ENCODE measurements at regions not wholly inside any gene's neighbourhood (a gene's known extent, or its start where the extent isn't known, plus 50 kb on each side); places are given as distances from the start of the nearest gene placed in this dataset.
A peak's percentile ranks its signal among the peaks of the same experiment; 100 is the strongest.

GRCh38 chr19:34104096-34104495 lies 68.2 kb upstream of the LSM14A start:
- Mint-ChIP-seq H3K9me3 (no peaks in the 10 kb centered on the region), H3K36me3 (no peaks in the 10 kb centered on the region), H3K4me3 (no peak overlapping the region), H3K27ac (no peak overlapping the region), H3K4me1 (no peaks in the 10 kb centered on the region), H3K27me3 (peaks cover 30% of the 10 kb centered on the region)
- Histone ChIP-seq H3K4me3 (ENCODE audit: low read depth, low read length) (no peak overlapping the region), H3K27ac (ENCODE audit: insufficient read depth, low read length, poor library complexity, severe bottlenecking) (no peak overlapping the region), H3K4me1 (ENCODE audit: control insufficient read depth, insufficient read depth, low read length, poor library complexity, severe bottlenecking) (no peaks in the 10 kb centered on the region), H3K27me3 (ENCODE audit: control insufficient read depth, insufficient read depth, low read length) (peaks cover 4% of the 10 kb centered on the region), H3K36me3 (ENCODE audit: control insufficient read depth, insufficient read depth, low read length) (no peaks in the 10 kb centered on the region), H3K9me3 (ENCODE audit: control insufficient read depth in 2 of 2, low read length in 2 of 2) (no peaks in the 10 kb centered on the region)
- ATAC-seq (ENCODE audit: low read depth in 2 of 2) (no peak), DNase-seq (no peak)

GRCh38 chr19:34104557-34104956 lies 67.7 kb upstream of the LSM14A start:
- peaks cover under 1% of the 10 kb centered on the region for H3K27me3 ChIP-seq (ENCODE audit: control insufficient read depth, insufficient read depth, low read length)
- Mint-ChIP-seq H3K4me3 (no peak overlapping the region), H3K36me3 (no peaks in the 10 kb centered on the region), H3K4me1 (peaks cover 0 to under 1% (median 0%) of the 10 kb centered on the region in 4 donors), H3K27me3 (peaks cover 25% of the 10 kb centered on the region), H3K9me3 (no peaks in the 10 kb centered on the region), H3K27ac (no peak overlapping the region)
- ATAC-seq (ENCODE audit: low read depth in 2 of 2) (no peak), DNase-seq (no peak)
- H3K4me3 ChIP-seq (ENCODE audit: low read depth, low read length), result no peak overlapping the region
- H3K9me3 ChIP-seq (ENCODE audit: control insufficient read depth in 2 of 2, low read length in 2 of 2), result no peaks in the 10 kb centered on the region
- no peaks in the 10 kb centered on the region for H3K4me1 ChIP-seq (ENCODE audit: control insufficient read depth, insufficient read depth, low read length, poor library complexity, severe bottlenecking)
- no peaks in the 10 kb centered on the region for H3K36me3 ChIP-seq (ENCODE audit: control insufficient read depth, insufficient read depth, low read length)
- no peak overlapping the region for H3K27ac ChIP-seq (ENCODE audit: insufficient read depth, low read length, poor library complexity, severe bottlenecking)

GRCh38 chr19:34109596-34109995 lies 62.7 kb upstream of the LSM14A start:
- Mint-ChIP-seq H3K4me1 (peaks cover 0 to 4% (median 0%) of the 10 kb centered on the region in 4 donors), H3K27ac (no peak overlapping the region), H3K9me3 (no peaks in the 10 kb centered on the region), H3K27me3 (peaks cover 13% of the 10 kb centered on the region), H3K4me3 (no peak overlapping the region), H3K36me3 (no peaks in the 10 kb centered on the region)
- Histone ChIP-seq H3K27me3 (ENCODE audit: control insufficient read depth, insufficient read depth, low read length) (no peaks in the 10 kb centered on the region), H3K36me3 (ENCODE audit: control insufficient read depth, insufficient read depth, low read length) (no peaks in the 10 kb centered on the region), H3K27ac (ENCODE audit: insufficient read depth, low read length, poor library complexity, severe bottlenecking) (no peak overlapping the region), H3K9me3 (ENCODE audit: control insufficient read depth in 2 of 2, low read length in 2 of 2) (no peaks in the 10 kb centered on the region), H3K4me3 (ENCODE audit: low read depth, low read length) (no peak overlapping the region), H3K4me1 (ENCODE audit: control insufficient read depth, insufficient read depth, low read length, poor library complexity, severe bottlenecking) (no peaks in the 10 kb centered on the region)
- ATAC-seq (ENCODE audit: low read depth in 2 of 2) (no peak), DNase-seq (no peak)

DNA sequence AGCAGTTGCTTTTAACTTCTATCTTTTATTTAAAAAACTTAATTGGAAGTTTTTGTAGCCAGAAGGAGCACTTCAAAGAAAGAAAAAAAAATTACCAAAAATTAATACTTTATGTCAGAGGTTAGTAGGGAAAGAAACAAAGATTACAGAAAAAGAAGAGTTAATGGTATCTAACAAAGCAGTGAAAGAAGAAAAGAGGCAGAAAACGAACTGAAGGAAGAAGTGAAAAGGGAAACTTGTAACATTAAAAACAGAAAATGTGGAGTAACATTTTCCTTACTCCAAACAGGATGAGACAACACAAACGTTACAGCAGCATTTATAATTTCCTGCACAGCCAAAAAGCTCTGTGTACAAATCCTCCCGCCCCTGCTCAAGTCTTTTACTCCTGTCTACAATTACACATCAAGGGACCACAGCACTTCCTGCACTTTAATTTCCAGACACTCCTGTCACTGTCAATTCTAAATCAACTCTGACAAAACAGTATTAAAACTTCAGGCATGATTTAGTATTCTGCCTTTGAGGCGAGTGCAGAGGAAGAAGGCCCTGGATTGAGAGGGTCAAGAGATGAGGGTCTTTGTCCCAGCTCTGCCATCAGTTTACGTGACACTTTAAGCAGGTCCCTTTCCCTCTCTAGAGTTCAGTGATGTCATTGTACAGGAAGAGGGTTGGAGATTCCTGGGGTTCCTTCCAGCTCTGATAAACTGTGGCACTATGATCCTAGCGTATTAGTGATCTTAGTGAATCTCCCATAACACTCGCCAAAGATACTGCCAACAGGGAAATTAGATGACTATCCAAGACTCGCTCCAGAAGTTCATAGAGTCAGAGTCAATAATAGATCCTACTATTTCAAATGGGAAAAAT lies 53.2 kb upstream of the LSM14A start:
- H3K4me3 Mint-ChIP-seq, result no peak overlapping the region
- H3K4me1 ChIP-seq (ENCODE audit: control insufficient read depth, insufficient read depth, low read length, poor library complexity, severe bottlenecking), result no peaks in the 10 kb centered on the region
- DNase-seq, result no peak
- ATAC-seq (ENCODE audit: low read depth in 2 of 2), result no peak
- H3K27ac Mint-ChIP-seq, result no peak overlapping the region
- no peaks in the 10 kb centered on the region for H3K9me3 ChIP-seq (ENCODE audit: control insufficient read depth in 2 of 2, low read length in 2 of 2)
- H3K27ac ChIP-seq (ENCODE audit: insufficient read depth, low read length, poor library complexity, severe bottlenecking), result no peak overlapping the region
- H3K27me3 ChIP-seq (ENCODE audit: control insufficient read depth, insufficient read depth, low read length), result peaks cover 6% of the 10 kb centered on the region
- H3K36me3 ChIP-seq (ENCODE audit: control insufficient read depth, insufficient read depth, low read length), result no peaks in the 10 kb centered on the region
- H3K27me3 Mint-ChIP-seq, result peaks cover 29% of the 10 kb centered on the region
- no peaks in the 10 kb centered on the region for H3K36me3 Mint-ChIP-seq
- H3K4me1 Mint-ChIP-seq, result peaks cover 0 to 5% (median 1%) of the 10 kb centered on the region in 4 donors
- H3K9me3 Mint-ChIP-seq, result peaks cover 0 to 2% (median 0%) of the 10 kb centered on the region in 7 donors
- no peak overlapping the region for H3K4me3 ChIP-seq (ENCODE audit: low read depth, low read length)

DNA sequence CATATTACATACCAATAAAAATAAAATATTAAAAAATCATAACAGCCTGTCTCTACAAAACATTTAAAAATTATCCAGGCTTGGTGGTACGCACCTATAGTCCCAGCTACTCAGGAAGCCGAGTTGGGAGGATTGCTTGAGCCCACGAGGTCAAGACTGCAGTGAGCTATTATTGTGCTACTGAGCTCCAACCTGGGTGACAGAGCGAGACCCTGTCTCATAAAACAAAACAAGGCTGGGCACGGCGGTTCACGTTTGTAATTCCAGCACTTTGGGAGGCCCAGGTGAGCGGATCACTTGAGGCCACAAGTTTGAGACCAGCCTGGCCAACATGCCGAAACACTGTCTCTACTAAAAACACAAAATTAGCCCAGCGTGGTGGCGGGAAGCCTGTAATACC lies 52.2 kb upstream of the LSM14A start:
- Histone ChIP-seq H3K36me3 (ENCODE audit: control insufficient read depth, insufficient read depth, low read length) (no peaks in the 10 kb centered on the region), H3K4me1 (ENCODE audit: control insufficient read depth, insufficient read depth, low read length, poor library complexity, severe bottlenecking) (no peaks in the 10 kb centered on the region), H3K27ac (ENCODE audit: insufficient read depth, low read length, poor library complexity, severe bottlenecking) (no peak overlapping the region), H3K9me3 (ENCODE audit: control insufficient read depth in 2 of 2, low read length in 2 of 2) (no peaks in the 10 kb centered on the region), H3K27me3 (ENCODE audit: control insufficient read depth, insufficient read depth, low read length) (peaks cover 6% of the 10 kb centered on the region), H3K4me3 (ENCODE audit: low read depth, low read length) (no peak overlapping the region)
- Mint-ChIP-seq H3K4me1 (peaks cover 0 to 5% (median 1%) of the 10 kb centered on the region in 4 donors), H3K4me3 (no peak overlapping the region), H3K27me3 (peaks cover 28% of the 10 kb centered on the region), H3K36me3 (no peaks in the 10 kb centered on the region), H3K9me3 (peaks cover 0 to 2% (median 0%) of the 10 kb centered on the region in 7 donors), H3K27ac (no peak overlapping the region)
- DNase-seq (no peak), ATAC-seq (ENCODE audit: low read depth in 2 of 2) (no peak)

- Mint-ChIP-seq H3K9me3 (peaks cover 0 to 2% (median 0%) of the 10 kb centered on the region in 7 donors), H3K4me1 (peaks cover 0 to 5% (median 1%) of the 10 kb centered on the region in 4 donors), H3K36me3 (no peaks in the 10 kb centered on the region)
Measured at GRCh38 chr19:34120846-34121639, 51.3 kb upstream of the LSM14A start.

More at GRCh38 chr19:34120846-34121639, 51.3 kb upstream of the LSM14A start:
- Histone ChIP-seq H3K27ac (ENCODE audit: insufficient read depth, low read length, poor library complexity, severe bottlenecking) (no peak overlapping the region), H3K4me3 (ENCODE audit: low read depth, low read length) (no peak overlapping the region), H3K4me1 (ENCODE audit: control insufficient read depth, insufficient read depth, low read length, poor library complexity, severe bottlenecking) (no peaks in the 10 kb centered on the region), H3K9me3 (ENCODE audit: control insufficient read depth in 2 of 2, low read length in 2 of 2) (no peaks in the 10 kb centered on the region), H3K27me3 (ENCODE audit: control insufficient read depth, insufficient read depth, low read length) (peaks cover 6% of the 10 kb centered on the region), H3K36me3 (ENCODE audit: control insufficient read depth, insufficient read depth, low read length) (no peaks in the 10 kb centered on the region)
- H3K4me3 Mint-ChIP-seq, result no peak overlapping the region
- ATAC-seq (ENCODE audit: low read depth in 2 of 2) (peak in 1 of 2 donors; percentile 25), DNase-seq (peak; percentile 5 to 69 (median 49))
- peaks cover 22% of the 10 kb centered on the region for H3K27me3 Mint-ChIP-seq
- H3K27ac Mint-ChIP-seq, result no peak overlapping the region
